GM23338 (cell line): ENCODE measurements at regions not wholly inside any gene's neighbourhood (a gene's known extent, or its start where the extent isn't known, plus 50 kb on each side); places are given as distances from the start of the nearest gene placed in this dataset.

Experiments used
- ATAC-seq: fragments of 200-7000 bp; cut with Tn5 transposase; 3 replicates; pipeline ENCODE4 v1.9.1; 2020
- DNase-seq: peaks from one replicate; pipeline ENCODE4 v3.0.0-alpha.2; 2015; ENCODE audit warnings: low spot score
- H2AFZ ChIP-seq: fragments of 200-600 bp; sonication (generic); 2 replicates; pipeline ENCODE4 v1.8.0; 2016; ENCODE audit warnings: antibody characterized with exemption, mild to moderate bottlenecking, moderate library complexity
- H3F3A ChIP-seq: fragments of 200-600 bp; sonication (generic); replicated peaks from 2 replicates; pipeline ENCODE4 v1.8.0; 2017; ENCODE audit warnings: antibody characterized with exemption, mixed run types, low read depth
- H3K27ac ChIP-seq: fragments of 200-600 bp; sonication (generic); 2 replicates; pipeline ENCODE4 v1.6.1; 2016; ENCODE audit warnings: low read depth
- H3K27me3 ChIP-seq: fragments of 200-600 bp; sonication (generic); 2 replicates; pipeline ENCODE4 v1.8.0; 2016; ENCODE audit warnings: mild to moderate bottlenecking, mixed run types, moderate library complexity; ENCODE audit not compliant: insufficient read depth
- H3K36me3 ChIP-seq: fragments of 200-600 bp; sonication (generic); 2 replicates; pipeline ENCODE4 v1.8.0; 2016; ENCODE audit warnings: mild to moderate bottlenecking; ENCODE audit not compliant: insufficient read depth
- H3K4me1 ChIP-seq: fragments of 200-600 bp; sonication (generic); 2 replicates; pipeline ENCODE4 v1.8.0; 2016; ENCODE audit warnings: mild to moderate bottlenecking, moderate library complexity; ENCODE audit not compliant: insufficient read depth
- H3K4me2 ChIP-seq: fragments of 200-600 bp; sonication (generic); 2 replicates; pipeline ENCODE4 v1.7.1; 2017; ENCODE audit warnings: mixed run types
- H3K4me3 ChIP-seq: fragments of 200-600 bp; sonication (generic); 2 replicates; pipeline ENCODE4 v1.6.1; 2016; ENCODE audit warnings: mixed run types
- H3K79me2 ChIP-seq: fragments of 200-600 bp; sonication (generic); replicated peaks from 2 replicates; pipeline ENCODE4 v1.8.0; 2017; ENCODE audit warnings: mild to moderate bottlenecking; ENCODE audit not compliant: insufficient read depth
- H3K9me2 ChIP-seq: fragments of 200-600 bp; sonication (generic); 2 replicates; pipeline ENCODE4 v1.8.0; 2017; ENCODE audit not compliant: insufficient read depth
- H4K20me1 ChIP-seq: fragments of 200-600 bp; sonication (generic); replicated peaks from 2 replicates; pipeline ENCODE4 v1.8.0; 2017; ENCODE audit warnings: mild to moderate bottlenecking; ENCODE audit not compliant: insufficient read depth
- H3K27ac Mint-ChIP-seq: 2 replicates; pipeline ENCODE4 v1.8.0; 2020; ENCODE audit warnings: inconsistent platforms, mild to moderate bottlenecking, moderate library complexity, mixed read lengths
- H3K27me3 Mint-ChIP-seq: 3 replicates; pipeline ENCODE4 v1.8.0; 2022; ENCODE audit warnings: low read depth, mild to moderate bottlenecking, moderate library complexity, mixed read lengths, inconsistent platforms; ENCODE audit not compliant: insufficient read depth, poor library complexity
- H3K36me3 Mint-ChIP-seq: 3 replicates; pipeline ENCODE4 v1.8.0; 2021; ENCODE audit warnings: low read depth, mild to moderate bottlenecking, inconsistent platforms, moderate library complexity, mixed read lengths
- H3K4me1 Mint-ChIP-seq: 3 replicates; pipeline ENCODE4 v1.8.0; 2020; ENCODE audit warnings: mild to moderate bottlenecking, inconsistent platforms, mixed read lengths
- H3K4me3 Mint-ChIP-seq: 3 replicates; pipeline ENCODE4 v1.8.0; 2021; ENCODE audit warnings: moderate library complexity, mild to moderate bottlenecking, inconsistent platforms, mixed read lengths
- H3K9me3 Mint-ChIP-seq: 3 replicates; pipeline ENCODE4 v1.8.0; 2020; ENCODE audit warnings: moderate library complexity, mild to moderate bottlenecking, inconsistent platforms, mixed read lengths
- CREB1 ChIP-seq: fragments of 250-450 bp; sonication (Bioruptor Pico); IDR thresholded peaks from 2 replicates; pipeline ENCODE4 v1.5.0; 2020; ENCODE audit warnings: low read depth, mild to moderate bottlenecking, moderate library complexity
- JUNB ChIP-seq: IDR thresholded peaks from one replicate; pipeline ENCODE4 v1.6.1; 2016; ENCODE audit warnings: antibody characterized with exemption; ENCODE audit not compliant: unreplicated experiment
- REST ChIP-seq: IDR thresholded peaks from one replicate; pipeline ENCODE4 v1.6.1; 2018; ENCODE audit warnings: antibody characterized with exemption; ENCODE audit not compliant: unreplicated experiment
- STAT1 ChIP-seq: IDR thresholded peaks from one replicate; pipeline ENCODE4 v1.6.1; 2016; ENCODE audit warnings: antibody characterized with exemption; ENCODE audit not compliant: unreplicated experiment
- ZNF114 ChIP-seq: fragments of 250-450 bp; sonication (Bioruptor Pico); IDR thresholded peaks from 2 replicates; pipeline ENCODE4 v1.5.0; 2020; ENCODE audit warnings: mild to moderate bottlenecking, moderate library complexity
- TF ChIP-seq, protein P1 (sequence below): fragments of 250-450 bp; sonication (Bioruptor Pico); IDR thresholded peaks from 2 replicates; pipeline ENCODE4 v1.5.0; 2020; ENCODE audit warnings: mild to moderate bottlenecking, moderate library complexity
- TF ChIP-seq, protein P2 (sequence below), 2 experiments: fragments of 200-600 bp in 1 of 2; sonication (generic) in 1 of 2; conservative IDR thresholded peaks; 2 replicates each; pipeline versions ENCODE4 v1.5.1 to v1.6.1; 2016 to 2017; ENCODE audit warnings: antibody characterized with exemption in 2 of 2, low read depth in 2 of 2, mild to moderate bottlenecking in 2 of 2, moderate library complexity in 1 of 2

GRCh38 chr7:131956864-131957263 lies 400.4 kb upstream of the PODXL start:
- ATAC-seq (no peak), DNase-seq (no peak)
- no peaks in the 10 kb centered on the region for H3K36me3 ChIP-seq
- Mint-ChIP-seq H3K36me3 (peaks cover 2% of the 10 kb centered on the region; the same call in 2 of the 3 replicates), H3K27ac (no peak overlapping the region), H3K27me3 (peaks cover 5% of the 10 kb centered on the region), H3K4me3 (no peak overlapping the region), H3K4me1 (peaks cover 13% of the 10 kb centered on the region), H3K9me3 (no peaks in the 10 kb centered on the region)
- no peaks in the 10 kb centered on the region for H4K20me1 ChIP-seq
- H3K4me3 ChIP-seq = no peak overlapping the region
- TF ChIP-seq ZNF114 (CRISPR knock-in tag) (no peak), JUNB (no peak), STAT1 (no peak), CREB1 (no peak), REST (no peak)
- TF ChIP-seq, protein P1, sequence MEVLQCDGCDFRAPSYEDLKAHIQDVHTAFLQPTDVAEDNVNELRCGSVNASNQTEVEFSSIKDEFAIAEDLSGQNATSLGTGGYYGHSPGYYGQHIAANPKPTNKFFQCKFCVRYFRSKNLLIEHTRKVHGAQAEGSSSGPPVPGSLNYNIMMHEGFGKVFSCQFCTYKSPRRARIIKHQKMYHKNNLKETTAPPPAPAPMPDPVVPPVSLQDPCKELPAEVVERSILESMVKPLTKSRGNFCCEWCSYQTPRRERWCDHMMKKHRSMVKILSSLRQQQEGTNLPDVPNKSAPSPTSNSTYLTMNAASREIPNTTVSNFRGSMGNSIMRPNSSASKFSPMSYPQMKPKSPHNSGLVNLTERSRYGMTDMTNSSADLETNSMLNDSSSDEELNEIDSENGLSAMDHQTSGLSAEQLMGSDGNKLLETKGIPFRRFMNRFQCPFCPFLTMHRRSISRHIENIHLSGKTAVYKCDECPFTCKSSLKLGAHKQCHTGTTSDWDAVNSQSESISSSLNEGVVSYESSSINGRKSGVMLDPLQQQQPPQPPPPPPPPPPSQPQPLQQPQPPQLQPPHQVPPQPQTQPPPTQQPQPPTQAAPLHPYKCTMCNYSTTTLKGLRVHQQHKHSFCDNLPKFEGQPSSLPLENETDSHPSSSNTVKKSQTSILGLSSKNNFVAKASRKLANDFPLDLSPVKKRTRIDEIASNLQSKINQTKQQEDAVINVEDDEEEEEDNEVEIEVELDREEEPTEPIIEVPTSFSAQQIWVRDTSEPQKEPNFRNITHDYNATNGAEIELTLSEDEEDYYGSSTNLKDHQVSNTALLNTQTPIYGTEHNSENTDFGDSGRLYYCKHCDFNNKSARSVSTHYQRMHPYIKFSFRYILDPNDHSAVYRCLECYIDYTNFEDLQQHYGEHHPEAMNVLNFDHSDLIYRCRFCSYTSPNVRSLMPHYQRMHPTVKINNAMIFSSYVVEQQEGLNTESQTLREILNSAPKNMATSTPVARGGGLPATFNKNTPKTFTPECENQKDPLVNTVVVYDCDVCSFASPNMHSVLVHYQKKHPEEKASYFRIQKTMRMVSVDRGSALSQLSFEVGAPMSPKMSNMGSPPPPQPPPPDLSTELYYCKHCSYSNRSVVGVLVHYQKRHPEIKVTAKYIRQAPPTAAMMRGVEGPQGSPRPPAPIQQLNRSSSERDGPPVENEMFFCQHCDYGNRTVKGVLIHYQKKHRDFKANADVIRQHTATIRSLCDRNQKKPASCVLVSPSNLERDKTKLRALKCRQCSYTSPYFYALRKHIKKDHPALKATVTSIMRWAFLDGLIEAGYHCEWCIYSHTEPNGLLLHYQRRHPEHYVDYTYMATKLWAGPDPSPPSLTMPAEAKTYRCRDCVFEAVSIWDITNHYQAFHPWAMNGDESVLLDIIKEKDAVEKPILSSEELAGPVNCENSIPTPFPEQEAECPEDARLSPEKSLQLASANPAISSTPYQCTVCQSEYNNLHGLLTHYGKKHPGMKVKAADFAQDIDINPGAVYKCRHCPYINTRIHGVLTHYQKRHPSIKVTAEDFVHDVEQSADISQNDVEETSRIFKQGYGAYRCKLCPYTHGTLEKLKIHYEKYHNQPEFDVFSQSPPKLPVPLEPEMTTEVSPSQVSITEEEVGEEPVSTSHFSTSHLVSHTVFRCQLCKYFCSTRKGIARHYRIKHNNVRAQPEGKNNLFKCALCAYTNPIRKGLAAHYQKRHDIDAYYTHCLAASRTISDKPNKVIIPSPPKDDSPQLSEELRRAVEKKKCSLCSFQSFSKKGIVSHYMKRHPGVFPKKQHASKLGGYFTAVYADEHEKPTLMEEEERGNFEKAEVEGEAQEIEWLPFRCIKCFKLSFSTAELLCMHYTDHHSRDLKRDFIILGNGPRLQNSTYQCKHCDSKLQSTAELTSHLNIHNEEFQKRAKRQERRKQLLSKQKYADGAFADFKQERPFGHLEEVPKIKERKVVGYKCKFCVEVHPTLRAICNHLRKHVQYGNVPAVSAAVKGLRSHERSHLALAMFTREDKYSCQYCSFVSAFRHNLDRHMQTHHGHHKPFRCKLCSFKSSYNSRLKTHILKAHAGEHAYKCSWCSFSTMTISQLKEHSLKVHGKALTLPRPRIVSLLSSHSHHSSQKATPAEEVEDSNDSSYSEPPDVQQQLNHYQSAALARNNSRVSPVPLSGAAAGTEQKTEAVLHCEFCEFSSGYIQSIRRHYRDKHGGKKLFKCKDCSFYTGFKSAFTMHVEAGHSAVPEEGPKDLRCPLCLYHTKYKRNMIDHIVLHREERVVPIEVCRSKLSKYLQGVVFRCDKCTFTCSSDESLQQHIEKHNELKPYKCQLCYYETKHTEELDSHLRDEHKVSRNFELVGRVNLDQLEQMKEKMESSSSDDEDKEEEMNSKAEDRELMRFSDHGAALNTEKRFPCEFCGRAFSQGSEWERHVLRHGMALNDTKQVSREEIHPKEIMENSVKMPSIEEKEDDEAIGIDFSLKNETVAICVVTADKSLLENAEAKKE (CRISPR knock-in tag) = no peak
- TF ChIP-seq, protein P2, sequence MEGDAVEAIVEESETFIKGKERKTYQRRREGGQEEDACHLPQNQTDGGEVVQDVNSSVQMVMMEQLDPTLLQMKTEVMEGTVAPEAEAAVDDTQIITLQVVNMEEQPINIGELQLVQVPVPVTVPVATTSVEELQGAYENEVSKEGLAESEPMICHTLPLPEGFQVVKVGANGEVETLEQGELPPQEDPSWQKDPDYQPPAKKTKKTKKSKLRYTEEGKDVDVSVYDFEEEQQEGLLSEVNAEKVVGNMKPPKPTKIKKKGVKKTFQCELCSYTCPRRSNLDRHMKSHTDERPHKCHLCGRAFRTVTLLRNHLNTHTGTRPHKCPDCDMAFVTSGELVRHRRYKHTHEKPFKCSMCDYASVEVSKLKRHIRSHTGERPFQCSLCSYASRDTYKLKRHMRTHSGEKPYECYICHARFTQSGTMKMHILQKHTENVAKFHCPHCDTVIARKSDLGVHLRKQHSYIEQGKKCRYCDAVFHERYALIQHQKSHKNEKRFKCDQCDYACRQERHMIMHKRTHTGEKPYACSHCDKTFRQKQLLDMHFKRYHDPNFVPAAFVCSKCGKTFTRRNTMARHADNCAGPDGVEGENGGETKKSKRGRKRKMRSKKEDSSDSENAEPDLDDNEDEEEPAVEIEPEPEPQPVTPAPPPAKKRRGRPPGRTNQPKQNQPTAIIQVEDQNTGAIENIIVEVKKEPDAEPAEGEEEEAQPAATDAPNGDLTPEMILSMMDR (conservative IDR thresholded peaks at IDR 0.05; ENCODE audit: low read depth in 2 of 2) = no peak
- H3F3A ChIP-seq = no peaks in the 10 kb centered on the region
- no peaks in the 10 kb centered on the region for H3K9me2 ChIP-seq
- H3K4me1 ChIP-seq = peaks cover 9% of the 10 kb centered on the region; the same call in 1 of the 2 replicates
- H3K4me2 ChIP-seq = no peak overlapping the region
- no peaks in the 10 kb centered on the region for H3K27me3 ChIP-seq
- no peak overlapping the region for H2AFZ ChIP-seq
- H3K79me2 ChIP-seq = no peaks in the 10 kb centered on the region
- no peak overlapping the region for H3K27ac ChIP-seq
